ENCODE measurements at regions not wholly inside any gene's neighbourhood (a gene's known extent, or its start where the extent isn't known, plus 50 kb on each side); places are given as distances from the start of the nearest gene placed in this dataset.
"Not testable (repeated sequence)": the region's sequence is repeated elsewhere in the genome, so short reads cannot be mapped to it uniquely, and the experiment has no call there.

- H3K9me3 Mint-ChIP-seq (ENCODE audit: low read depth); H3K4me1 Mint-ChIP-seq; H3K27me3 Mint-ChIP-seq; H3K36me3 Mint-ChIP-seq; DNase-seq; H3K27ac Mint-ChIP-seq; H3K4me3 Mint-ChIP-seq; CTCF ChIA-PET; ATAC-seq: not testable (repeated sequence)
Observed at GRCh38 chr5:177664737-177665136, 64.8 kb downstream of the B4GALT7 start.

GRCh38 chr5:177665172-177665571 is 65.2 kb downstream of the B4GALT7 start:
- DNase-seq, H3K36me3 Mint-ChIP-seq: not testable (repeated sequence)

GRCh38 chr5:177665960-177666359 is 66.0 kb downstream of the B4GALT7 start:
- not testable (repeated sequence) for H3K27me3 Mint-ChIP-seq; H3K4me1 Mint-ChIP-seq; H3K4me3 Mint-ChIP-seq; ATAC-seq; H3K36me3 Mint-ChIP-seq; H3K9me3 Mint-ChIP-seq (ENCODE audit: low read depth); DNase-seq; H3K27ac Mint-ChIP-seq
- CTCF ChIA-PET: interaction anchor here (0.6 kb wide), 1 partner anchor 699 kb away, joined by 3 read pairs; no protein-coding TSS in a partner anchor

More at GRCh38 chr5:177665172-177665571, 65.2 kb downstream of the B4GALT7 start:
- ATAC-seq; H3K27ac Mint-ChIP-seq; H3K4me3 Mint-ChIP-seq; H3K9me3 Mint-ChIP-seq (ENCODE audit: low read depth); H3K4me1 Mint-ChIP-seq; H3K27me3 Mint-ChIP-seq: not testable (repeated sequence)
- CTCF ChIA-PET: interaction anchor here (0.6 kb wide), 1 partner anchor 700 kb away, joined by 3 read pairs; no protein-coding TSS in a partner anchor

DNA sequence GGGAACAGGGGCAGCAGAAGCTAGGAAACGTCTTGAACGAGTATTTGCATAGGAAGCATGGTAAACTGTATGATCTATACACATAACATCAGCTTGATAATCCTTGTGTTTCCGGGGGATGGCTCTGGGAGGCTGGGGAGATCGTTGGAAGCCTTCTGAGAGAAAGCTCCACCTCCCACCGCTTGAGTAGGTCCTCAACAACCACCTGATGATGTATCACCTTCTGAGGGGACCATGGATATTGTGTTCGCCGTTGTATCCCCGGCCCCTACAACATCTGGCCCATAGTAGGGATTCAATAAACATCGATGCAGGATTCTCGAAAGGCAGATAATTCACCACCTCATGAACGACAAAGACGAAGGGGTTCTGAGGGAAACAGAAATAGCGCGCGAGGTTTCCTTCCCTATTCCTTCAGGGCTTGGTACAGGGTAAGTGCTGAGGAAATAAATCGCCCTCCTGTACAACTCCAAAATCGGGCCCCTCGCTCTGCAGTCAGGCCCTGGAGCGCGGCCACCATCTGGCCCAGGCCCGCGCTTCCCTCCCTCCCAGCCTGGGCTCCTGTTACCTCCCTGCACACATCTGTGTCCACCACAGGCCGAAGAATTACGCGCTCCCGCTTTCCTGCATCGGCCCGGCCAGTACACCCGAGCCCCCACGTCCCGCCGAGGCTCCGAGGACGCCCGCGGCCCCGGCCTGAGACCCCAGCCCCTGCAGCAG is 71.3 kb downstream of the B4GALT7 start:
- H3K9me3 Mint-ChIP-seq (ENCODE audit: low read depth); H3K4me3 Mint-ChIP-seq; DNase-seq; H3K27me3 Mint-ChIP-seq; H3K4me1 Mint-ChIP-seq; CTCF ChIA-PET; H3K27ac Mint-ChIP-seq; H3K36me3 Mint-ChIP-seq: not testable (repeated sequence)
- peak; percentile 50 for ATAC-seq

DNA sequence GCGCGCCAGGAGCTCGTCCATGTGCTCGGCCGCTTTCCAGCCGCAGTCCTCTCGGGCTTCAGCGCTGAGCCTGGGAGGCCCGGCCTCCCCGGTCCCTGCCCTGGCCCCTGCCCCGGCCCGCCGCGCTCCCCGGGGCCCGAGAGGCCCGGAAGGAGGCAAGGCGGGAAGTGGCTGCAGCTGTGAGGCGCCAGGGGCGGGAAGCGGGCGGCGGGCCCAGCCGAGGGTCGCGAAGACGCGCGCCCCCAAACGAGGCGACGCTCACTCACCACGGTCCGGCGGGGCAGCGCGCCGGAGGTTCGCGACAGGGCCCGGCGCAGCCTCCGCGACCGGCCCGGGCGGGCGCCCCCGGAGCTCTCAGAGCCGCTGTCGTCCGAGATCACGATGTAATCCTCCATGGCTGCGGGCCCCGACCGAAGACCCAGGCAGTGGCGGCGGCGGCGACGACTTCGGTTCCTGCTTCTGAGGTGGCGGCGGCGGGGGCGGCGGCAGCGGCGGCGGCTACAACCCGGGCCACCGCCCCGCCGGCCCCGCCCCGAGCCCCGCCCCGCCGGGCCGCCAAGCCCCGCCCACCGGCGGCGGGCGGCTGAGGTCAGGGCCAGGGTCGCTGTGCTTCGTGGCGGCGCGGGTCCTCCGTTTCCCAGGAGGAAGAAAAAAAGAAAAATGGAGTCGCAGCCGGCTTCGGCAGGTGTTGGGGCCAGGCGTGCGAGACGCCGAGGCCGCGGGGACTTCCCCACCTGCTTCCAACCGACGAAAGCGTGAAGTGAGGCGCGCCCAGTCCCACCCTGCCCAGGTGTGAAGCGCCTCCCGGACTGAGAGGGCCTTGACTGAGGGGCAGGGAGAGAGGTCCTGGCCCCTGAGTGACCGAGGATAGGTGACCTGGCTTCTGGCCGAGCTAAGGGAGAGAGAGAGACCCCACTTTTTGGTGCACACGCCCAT is 72.1 kb downstream of the B4GALT7 start:
- H3K4me3 Mint-ChIP-seq; H3K9me3 Mint-ChIP-seq (ENCODE audit: low read depth); H3K4me1 Mint-ChIP-seq; H3K36me3 Mint-ChIP-seq; CTCF ChIA-PET; H3K27ac Mint-ChIP-seq; H3K27me3 Mint-ChIP-seq: not testable (repeated sequence)
- DNase-seq: peak; percentile 66
- peak; percentile 82 for ATAC-seq

All from activated CD8-positive, alpha-beta memory T cell treated with anti-CD3 and anti-CD28 coated beads, Interleukin-2, amount 10 ng/mL, durations not matched to agents 7 days and 5 days (primary cell).